Right atrium auricular region (tissue), 2 donors: ENCODE measurements at regions not wholly inside any gene's neighbourhood (a gene's known extent, or its start where the extent isn't known, plus 50 kb on each side); places are given as distances from the start of the nearest gene placed in this dataset.

Source experiments
- DNase-seq: peaks from one replicate; pipeline ENCODE4 v3.0.0-alpha.2; 2019; ENCODE audit warnings: low spot score
- H3K27ac ChIP-seq, 2 donors: fragments of 200-600 bp; sonication (generic); 1 replicate in 1 of 2; 2 replicates in 1 of 2; pipeline ENCODE4 v1.5.1; 2016 to 2019
- H3K27me3 ChIP-seq, 2 donors: fragments of 200-600 bp; sonication (generic); one replicate each; pipeline versions ENCODE4 v1.5.1 to v1.6.0; 2017 to 2019
- H3K36me3 ChIP-seq: fragments of 200-600 bp; sonication (generic); one replicate; pipeline ENCODE4 v1.5.1; 2016
- H3K4me1 ChIP-seq, 2 donors: fragments of 200-600 bp; sonication (generic); one replicate each; pipeline versions ENCODE4 v1.5.1 to v1.6.0; 2017 to 2019
- H3K4me3 ChIP-seq, 2 donors: fragments of 200-600 bp; sonication (generic); 1 replicate in 1 of 2; 2 replicates in 1 of 2; pipeline ENCODE4 v1.5.1; 2017 to 2019; ENCODE audit warnings: mild to moderate bottlenecking in 1 of 2, moderate library complexity in 1 of 2
- H3K9me3 ChIP-seq, 2 donors: fragments of 200-600 bp; sonication (generic); one replicate each; pipeline ENCODE4 v1.5.1; 2019
- TF ChIP-seq, protein P1 (sequence below), 2 donors: fragments of 200-600 bp; sonication (generic); IDR thresholded peaks; one replicate each; pipeline ENCODE4 v1.5.1; 2019; ENCODE audit warnings: antibody characterized with exemption in 2 of 2

DNA sequence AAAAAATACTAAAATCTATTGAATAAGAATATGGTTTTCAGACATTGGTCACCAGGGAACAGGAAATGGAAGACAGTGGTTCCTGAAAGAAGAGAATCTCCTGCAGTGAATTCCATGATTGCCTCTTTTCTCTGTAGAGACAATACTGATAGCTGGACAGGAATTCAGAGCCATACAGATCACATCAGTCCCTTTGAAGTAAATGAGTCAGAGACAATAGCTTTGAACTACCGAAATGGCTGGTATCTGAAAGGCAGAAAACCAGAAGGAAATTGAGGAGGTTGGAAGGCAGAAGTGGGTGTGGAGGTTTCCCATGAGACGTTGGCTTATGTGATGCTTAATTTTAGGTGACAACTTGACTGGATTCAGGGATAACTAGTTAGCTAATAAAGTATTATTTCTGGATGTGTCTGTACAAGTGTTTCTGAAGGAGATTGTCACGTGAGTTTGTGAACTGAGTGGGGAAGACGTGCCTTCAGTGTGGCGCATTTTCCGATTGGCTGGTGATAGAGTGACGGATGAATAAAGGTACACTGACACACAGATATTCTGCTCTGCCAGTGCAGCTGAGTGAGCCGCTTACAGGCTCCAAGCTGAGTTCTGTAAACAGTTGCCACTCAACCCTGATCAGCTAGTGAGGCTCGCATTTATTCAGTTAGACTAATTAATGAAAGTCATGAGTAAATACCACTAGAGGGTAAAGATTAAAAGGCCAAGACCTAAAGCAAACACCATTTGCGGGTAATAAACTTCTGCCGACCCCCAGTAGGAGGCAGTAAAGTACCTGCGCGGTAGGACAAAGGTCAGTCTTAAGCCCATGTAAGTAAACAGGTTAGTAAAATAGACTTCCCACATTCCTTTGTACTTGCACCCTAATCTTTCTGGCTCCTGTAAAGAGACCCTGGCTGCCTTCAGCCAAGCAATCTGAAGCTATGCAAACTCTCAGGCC, 1298.6 kb downstream of the SI start:
- Histone ChIP-seq H3K36me3 (no peaks in the 10 kb centered on the region), H3K27ac (no peak overlapping the region), H3K9me3 (no peaks in the 10 kb centered on the region), H3K4me1 (no peaks in the 10 kb centered on the region), H3K27me3 (no peaks in the 10 kb centered on the region), H3K4me3 (no peak overlapping the region)
- TF ChIP-seq, protein P1, sequence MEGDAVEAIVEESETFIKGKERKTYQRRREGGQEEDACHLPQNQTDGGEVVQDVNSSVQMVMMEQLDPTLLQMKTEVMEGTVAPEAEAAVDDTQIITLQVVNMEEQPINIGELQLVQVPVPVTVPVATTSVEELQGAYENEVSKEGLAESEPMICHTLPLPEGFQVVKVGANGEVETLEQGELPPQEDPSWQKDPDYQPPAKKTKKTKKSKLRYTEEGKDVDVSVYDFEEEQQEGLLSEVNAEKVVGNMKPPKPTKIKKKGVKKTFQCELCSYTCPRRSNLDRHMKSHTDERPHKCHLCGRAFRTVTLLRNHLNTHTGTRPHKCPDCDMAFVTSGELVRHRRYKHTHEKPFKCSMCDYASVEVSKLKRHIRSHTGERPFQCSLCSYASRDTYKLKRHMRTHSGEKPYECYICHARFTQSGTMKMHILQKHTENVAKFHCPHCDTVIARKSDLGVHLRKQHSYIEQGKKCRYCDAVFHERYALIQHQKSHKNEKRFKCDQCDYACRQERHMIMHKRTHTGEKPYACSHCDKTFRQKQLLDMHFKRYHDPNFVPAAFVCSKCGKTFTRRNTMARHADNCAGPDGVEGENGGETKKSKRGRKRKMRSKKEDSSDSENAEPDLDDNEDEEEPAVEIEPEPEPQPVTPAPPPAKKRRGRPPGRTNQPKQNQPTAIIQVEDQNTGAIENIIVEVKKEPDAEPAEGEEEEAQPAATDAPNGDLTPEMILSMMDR (IDR thresholded peaks at IDR 0.05) = no peak
- no peak for DNase-seq

DNA sequence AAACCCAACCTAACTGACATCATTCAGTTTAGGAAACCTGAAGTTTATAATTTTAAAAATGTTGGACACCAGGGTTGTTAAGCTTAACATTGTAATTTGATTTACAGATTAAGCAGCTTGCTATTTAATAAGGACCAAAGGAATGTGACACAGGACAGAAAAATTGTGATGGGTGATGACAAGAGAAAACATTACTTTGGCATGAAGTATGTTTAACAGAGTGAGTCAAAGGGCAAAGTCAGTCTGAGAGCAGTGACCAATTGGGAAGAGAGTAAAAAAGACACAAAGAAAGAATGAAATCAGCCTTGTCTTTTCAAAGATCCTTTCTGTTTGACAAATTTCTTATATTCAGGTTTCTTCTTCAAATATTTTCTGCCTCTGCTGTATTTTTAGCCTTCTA, 1301.6 kb downstream of the SI start:
- Histone ChIP-seq H3K27ac (no peak overlapping the region), H3K4me1 (no peaks in the 10 kb centered on the region), H3K9me3 (no peaks in the 10 kb centered on the region), H3K36me3 (no peaks in the 10 kb centered on the region), H3K4me3 (no peak overlapping the region), H3K27me3 (no peaks in the 10 kb centered on the region)
- DNase-seq = no peak
- TF ChIP-seq, protein P1 (IDR thresholded peaks at IDR 0.05) = no peak

DNA sequence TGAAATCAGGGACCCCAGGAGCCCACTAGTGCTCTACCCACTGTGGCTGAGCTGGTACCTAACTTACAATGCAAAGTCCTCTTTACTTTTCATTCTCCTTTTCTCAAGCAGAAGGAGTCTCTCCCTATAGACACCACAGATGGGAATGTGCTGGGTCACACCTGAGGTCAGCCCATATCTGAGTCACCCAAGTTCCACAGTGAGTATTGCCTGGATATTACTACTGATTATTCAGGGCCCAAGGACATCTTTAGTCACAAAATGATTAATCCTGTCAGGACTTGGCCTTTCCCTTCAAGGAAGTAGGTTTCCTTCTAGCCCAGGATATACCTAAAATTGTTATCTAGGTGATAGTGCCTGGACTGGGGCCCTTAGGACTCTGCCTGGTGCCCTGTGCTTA, 1305.2 kb downstream of the SI start:
- Histone ChIP-seq H3K9me3 (no peaks in the 10 kb centered on the region), H3K36me3 (no peaks in the 10 kb centered on the region), H3K27me3 (no peaks in the 10 kb centered on the region), H3K4me3 (no peak overlapping the region), H3K27ac (no peak overlapping the region), H3K4me1 (no peaks in the 10 kb centered on the region)
- TF ChIP-seq, protein P1 (IDR thresholded peaks at IDR 0.05) = no peak
- no peak for DNase-seq

DNA sequence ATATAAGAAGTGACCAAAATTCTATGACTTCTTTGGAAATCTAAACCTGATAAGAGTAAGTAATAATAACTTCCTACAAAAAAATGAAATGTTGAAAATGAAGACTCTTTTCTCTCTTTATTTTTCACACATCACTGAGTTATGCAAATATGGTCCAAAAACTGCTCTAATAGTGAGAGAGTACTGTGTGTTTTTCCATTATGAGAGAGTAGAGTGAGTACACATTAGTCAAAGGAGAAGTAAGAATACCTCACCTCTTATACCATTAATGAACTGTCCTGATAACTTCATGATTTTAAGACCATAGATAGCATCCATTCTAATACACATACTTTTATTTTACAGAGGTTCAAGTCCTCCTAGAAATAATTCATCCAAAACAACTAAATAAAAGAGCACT, 1310.2 kb downstream of the SI start:
- H3K4me1 ChIP-seq = no peaks in the 10 kb centered on the region
- H3K27ac ChIP-seq = no peak overlapping the region
- no peaks in the 10 kb centered on the region for H3K27me3 ChIP-seq
- H3K4me3 ChIP-seq = no peak overlapping the region
- TF ChIP-seq, protein P1 (IDR thresholded peaks at IDR 0.05) = no peak
- no peaks in the 10 kb centered on the region for H3K36me3 ChIP-seq
- no peaks in the 10 kb centered on the region for H3K9me3 ChIP-seq
- no peak for DNase-seq

GRCh38 chr3:163766112-163766511, 1312.2 kb downstream of the SI start:
- TF ChIP-seq, protein P1 (IDR thresholded peaks at IDR 0.05) = no peak

More at GRCh38 chr3:163766112-163766511, 1312.2 kb downstream of the SI start:
- Histone ChIP-seq H3K27ac (no peak overlapping the region), H3K4me3 (no peak overlapping the region), H3K36me3 (no peaks in the 10 kb centered on the region), H3K27me3 (no peaks in the 10 kb centered on the region), H3K9me3 (no peaks in the 10 kb centered on the region), H3K4me1 (no peaks in the 10 kb centered on the region)
- no peak for DNase-seq
